ENCODE measurements at regions not wholly inside any gene's neighbourhood (a gene's known extent, or its start where the extent isn't known, plus 50 kb on each side); places are given as distances from the start of the nearest gene placed in this dataset.

DNA sequence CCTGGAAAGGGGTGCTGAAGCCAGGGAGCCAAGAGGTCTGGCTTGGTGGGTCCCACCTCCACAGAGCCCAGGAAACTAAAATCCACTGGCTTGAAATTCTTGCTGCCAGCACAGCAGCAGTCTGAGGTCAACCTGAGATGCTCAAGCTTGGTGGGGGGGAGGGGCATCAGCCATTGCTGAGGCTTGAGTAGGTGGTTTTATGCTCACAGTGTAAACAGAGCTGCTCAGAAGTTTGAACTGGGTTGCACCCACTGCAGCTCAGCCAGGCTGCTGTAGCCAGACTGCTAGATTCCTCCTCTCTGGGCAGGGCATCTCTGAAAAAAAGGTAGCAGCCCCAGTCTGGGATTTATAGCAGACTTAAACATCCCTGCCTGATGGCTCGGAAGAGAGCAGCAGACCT, 55.5 kb upstream of the FBXL17 start:
- no peak for DNase-seq

- no peak for DNase-seq
These were observed 54.8 kb upstream of the FBXL17 start for GRCh38 chr5:108436696-108437095.

- DNase-seq, result no peak
These were observed 51.7 kb upstream of the FBXL17 start for GRCh38 chr5:108433600-108433999.

DNA sequence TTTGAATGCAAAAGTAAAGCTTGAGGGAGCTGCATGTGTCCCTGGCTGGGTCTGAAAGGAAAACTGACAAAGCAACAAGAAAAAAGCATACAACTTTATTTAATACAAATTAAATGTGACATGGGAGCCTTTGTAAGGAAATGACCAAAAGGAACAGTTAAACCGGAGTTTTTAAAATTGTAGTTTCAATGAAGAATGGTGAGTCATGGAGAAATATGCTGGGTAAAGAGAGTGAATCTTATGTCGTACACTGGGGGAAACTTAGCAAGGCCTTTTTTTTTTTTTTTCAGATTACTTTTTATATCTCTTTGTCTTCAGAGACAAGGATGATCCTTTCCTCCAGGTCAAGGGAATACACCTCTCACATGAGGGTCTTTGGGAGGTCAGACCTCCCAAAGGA, 50.1 kb upstream of the FBXL17 start:
- no peak for DNase-seq
